GM19372 (cell line): ENCODE measurements at regions not wholly inside any gene's neighbourhood (a gene's known extent, or its start where the extent isn't known, plus 50 kb on each side); places are given as distances from the start of the nearest gene placed in this dataset.

ENCODE experiments used
- ATAC-seq: cut with Tn5 transposase; IDR thresholded peaks from one replicate; pipeline ENCODE4 v1.9.1; 2021; ENCODE audit warnings: mild to moderate bottlenecking, low read depth, moderate library complexity; ENCODE audit not compliant: unreplicated experiment

DNA sequence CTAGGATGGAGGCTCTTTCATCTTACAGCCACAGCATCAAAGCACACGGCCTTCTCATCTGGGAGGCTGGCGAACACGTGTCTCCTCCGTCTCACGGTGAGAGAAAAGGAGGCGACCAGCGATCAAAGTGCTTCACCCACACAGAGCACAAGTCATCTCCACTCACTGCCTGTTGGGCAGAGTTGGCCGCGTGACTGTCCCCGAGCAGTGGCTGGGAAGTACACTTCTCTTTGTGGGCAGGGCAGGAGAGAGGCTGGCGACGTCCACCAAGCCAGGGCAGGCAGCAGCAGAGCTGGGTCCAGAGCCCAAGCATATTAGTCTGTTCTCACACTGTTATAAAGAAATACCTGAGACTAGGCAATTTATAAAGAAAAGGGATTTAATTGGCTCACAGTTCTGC is 64.1 kb upstream of the FOXC1 start:
- no peak for ATAC-seq

GRCh38 chr6:1547785-1548184 is 61.9 kb upstream of the FOXC1 start:
- no peak for ATAC-seq

- no peak for ATAC-seq
These were observed 58.5 kb upstream of the FOXC1 start for GRCh38 chr6:1551249-1551648.

DNA sequence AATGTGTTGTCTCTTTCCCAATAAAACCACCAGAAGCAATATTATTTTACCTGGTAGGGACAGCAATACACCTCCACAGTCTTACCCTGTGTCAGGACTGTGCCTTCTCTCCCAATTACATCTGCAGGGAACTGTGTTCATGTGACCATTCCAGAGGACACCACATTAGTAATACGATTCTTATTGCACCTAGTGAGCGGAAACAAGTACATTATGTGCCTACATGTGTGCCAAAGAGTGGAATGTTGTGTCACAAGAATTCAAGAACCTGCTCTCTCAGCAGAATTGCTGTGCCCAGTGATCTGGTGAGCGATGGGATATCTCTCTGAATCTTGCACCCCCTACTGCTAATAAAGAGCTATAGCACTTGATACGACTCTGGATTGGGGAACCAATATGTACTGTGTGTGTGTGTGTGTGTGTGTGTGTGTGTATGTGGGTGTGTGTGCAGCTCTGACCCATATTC is 57.4 kb upstream of the FOXC1 start:
- no peak for ATAC-seq

DNA sequence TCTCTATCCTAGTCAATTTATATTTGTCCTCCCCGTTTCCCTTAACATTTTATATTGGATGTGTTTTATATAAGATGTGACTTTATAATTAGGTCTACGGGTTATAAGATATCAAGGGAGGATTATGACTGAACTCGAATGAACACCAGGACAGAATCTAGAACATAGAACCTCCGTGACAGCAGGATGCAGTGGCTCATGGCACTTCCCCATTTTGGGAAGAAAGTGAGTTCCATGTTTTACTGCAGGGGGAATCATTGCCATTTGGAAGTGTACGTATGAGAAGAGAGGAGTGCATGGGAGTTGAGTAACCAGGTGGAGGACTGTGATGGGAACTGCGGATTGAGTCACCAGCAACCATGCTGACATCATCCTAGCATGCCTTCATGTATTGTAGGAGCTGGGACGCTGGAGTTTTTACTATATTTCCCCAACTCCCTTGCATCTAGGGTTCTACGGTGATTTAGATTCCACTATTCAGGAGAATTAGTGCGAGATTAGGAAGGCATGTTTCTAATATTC is 56.1 kb upstream of the FOXC1 start:
- no peak for ATAC-seq

DNA sequence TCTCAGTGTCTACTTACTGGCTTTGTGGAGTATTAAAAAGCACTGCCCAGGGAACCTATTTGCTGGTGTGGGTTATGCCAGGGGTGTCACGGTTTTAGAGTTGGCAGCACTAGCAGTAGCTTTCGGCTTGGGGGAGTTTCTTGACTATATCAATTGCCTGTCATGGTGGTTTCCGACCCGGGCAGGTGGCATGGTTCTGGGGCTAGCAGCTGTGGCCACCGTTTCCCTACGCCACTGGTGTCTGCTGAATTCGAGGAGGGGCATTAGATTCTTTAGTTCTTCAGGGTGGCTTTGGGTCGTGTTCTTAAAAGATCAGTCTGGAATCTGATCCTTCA is 55.6 kb upstream of the FOXC1 start:
- ATAC-seq, result no peak

DNA sequence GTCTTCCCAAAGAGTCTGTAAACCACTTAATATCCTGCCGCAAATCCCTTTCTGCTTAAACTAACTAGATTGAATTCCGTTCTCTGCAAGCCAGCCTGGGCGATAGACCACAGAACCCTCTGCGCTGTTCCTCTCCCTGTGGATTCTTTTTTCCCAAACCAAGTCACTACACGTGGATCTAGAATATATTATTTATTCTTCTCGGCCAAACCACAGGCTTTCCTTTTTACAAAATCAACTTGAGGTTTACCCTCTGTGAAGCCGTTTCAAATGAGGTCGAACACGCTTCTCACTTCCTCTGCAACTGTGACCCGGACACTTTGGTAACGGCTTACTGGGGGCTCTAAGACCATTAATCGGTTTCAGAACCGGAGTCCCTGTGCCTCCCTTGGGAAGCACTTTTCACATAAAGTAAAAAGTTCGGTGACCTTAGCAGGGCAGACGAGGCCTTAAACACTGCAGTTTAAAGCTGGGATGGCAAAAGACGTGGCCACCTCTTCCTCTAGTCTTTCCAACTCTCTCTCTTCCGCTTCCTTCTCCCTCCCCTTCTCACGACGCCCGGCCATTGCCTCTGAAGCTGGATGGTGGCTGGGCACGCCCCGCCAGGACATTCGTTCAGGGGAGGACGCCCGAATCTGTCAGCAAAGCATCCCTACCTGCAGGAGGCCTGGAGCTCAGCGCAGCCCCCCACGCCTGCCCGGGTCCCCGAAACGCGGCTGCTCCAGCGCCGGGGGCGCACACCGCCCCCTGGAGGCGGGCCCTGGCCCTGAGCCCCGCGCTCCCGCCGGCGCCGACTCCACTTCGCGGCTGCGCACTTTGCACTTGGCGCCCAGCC is 55.0 kb upstream of the FOXC1 start:
- no peak for ATAC-seq

DNA sequence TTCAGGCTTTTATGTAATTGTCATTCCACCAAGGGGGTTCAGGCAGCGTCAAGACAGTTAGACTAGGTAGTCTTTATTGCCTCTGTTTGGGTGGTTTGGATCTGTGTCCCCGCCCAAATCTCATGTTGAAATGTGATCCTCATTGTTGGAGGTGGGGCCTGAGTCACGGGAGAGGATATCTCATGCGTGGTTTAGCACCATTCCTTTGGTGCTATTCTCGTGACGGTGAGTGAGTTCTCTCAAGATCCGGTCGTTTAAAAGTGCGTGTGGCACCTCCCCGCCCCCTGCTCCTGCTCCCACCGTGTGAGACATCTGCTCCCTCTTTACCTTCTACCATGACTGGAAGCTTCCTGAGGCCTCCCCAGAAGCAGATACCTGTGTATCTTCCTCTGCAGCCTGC is 51.3 kb upstream of the FOXC1 start:
- no peak for ATAC-seq
